ENCODE measurements at regions not wholly inside any gene's neighbourhood (a gene's known extent, or its start where the extent isn't known, plus 50 kb on each side); places are given as distances from the start of the nearest gene placed in this dataset.

DNA sequence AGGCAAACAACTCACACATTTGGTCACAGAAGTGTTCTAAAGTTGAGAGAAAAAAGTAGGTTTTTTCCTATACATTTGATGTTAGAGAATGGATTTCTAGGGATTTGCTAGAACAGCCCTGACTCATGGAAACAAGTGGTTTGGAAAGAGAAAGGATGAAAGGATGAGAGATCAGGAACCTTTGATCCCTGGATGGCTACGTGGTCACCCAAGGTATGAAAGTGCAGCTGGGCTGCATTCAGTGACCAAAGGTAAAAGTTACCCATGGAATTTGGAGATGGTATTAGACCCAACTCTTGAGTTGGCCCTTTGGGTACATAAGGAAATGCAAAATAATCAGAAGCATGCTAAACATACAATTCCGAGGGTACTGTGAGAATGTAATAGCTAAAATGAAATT lies 61.3 kb upstream of the SPIN1 start:
- H3K9me3 Mint-ChIP-seq (ENCODE audit: unreplicated experiment) = peaks cover 1% of the 10 kb centered on the region
- H3K4me1 Mint-ChIP-seq (ENCODE audit: low read depth, unreplicated experiment) = peaks cover 2% of the 10 kb centered on the region
- no peak overlapping the region for H3K4me3 Mint-ChIP-seq (ENCODE audit: unreplicated experiment)
- TF ChIP-seq, protein P1, sequence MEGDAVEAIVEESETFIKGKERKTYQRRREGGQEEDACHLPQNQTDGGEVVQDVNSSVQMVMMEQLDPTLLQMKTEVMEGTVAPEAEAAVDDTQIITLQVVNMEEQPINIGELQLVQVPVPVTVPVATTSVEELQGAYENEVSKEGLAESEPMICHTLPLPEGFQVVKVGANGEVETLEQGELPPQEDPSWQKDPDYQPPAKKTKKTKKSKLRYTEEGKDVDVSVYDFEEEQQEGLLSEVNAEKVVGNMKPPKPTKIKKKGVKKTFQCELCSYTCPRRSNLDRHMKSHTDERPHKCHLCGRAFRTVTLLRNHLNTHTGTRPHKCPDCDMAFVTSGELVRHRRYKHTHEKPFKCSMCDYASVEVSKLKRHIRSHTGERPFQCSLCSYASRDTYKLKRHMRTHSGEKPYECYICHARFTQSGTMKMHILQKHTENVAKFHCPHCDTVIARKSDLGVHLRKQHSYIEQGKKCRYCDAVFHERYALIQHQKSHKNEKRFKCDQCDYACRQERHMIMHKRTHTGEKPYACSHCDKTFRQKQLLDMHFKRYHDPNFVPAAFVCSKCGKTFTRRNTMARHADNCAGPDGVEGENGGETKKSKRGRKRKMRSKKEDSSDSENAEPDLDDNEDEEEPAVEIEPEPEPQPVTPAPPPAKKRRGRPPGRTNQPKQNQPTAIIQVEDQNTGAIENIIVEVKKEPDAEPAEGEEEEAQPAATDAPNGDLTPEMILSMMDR (IDR thresholded peaks at IDR 0.05; ENCODE audit: partially characterized antibody, unreplicated experiment) = no peak
- H3K27me3 Mint-ChIP-seq (ENCODE audit: unreplicated experiment) = peaks cover 2% of the 10 kb centered on the region
- no peak overlapping the region for H3K27ac Mint-ChIP-seq (ENCODE audit: unreplicated experiment)
- H3K36me3 Mint-ChIP-seq (ENCODE audit: unreplicated experiment) = no peaks in the 10 kb centered on the region
- no peak for DNase-seq

- H3K9me3 Mint-ChIP-seq (ENCODE audit: unreplicated experiment) = peaks cover 1% of the 10 kb centered on the region
- H3K27ac Mint-ChIP-seq (ENCODE audit: unreplicated experiment) = no peak overlapping the region
- H3K36me3 Mint-ChIP-seq (ENCODE audit: unreplicated experiment) = no peaks in the 10 kb centered on the region
- H3K4me1 Mint-ChIP-seq (ENCODE audit: low read depth, unreplicated experiment) = peaks cover 5% of the 10 kb centered on the region
- peaks cover 2% of the 10 kb centered on the region for H3K27me3 Mint-ChIP-seq (ENCODE audit: unreplicated experiment)
- DNase-seq = no peak
- H3K4me3 Mint-ChIP-seq (ENCODE audit: unreplicated experiment) = no peak overlapping the region
- TF ChIP-seq, protein P1 (IDR thresholded peaks at IDR 0.05; ENCODE audit: partially characterized antibody, unreplicated experiment) = no peak
These were observed 62.2 kb upstream of the SPIN1 start for GRCh38 chr9:88326015-88326414.

DNA sequence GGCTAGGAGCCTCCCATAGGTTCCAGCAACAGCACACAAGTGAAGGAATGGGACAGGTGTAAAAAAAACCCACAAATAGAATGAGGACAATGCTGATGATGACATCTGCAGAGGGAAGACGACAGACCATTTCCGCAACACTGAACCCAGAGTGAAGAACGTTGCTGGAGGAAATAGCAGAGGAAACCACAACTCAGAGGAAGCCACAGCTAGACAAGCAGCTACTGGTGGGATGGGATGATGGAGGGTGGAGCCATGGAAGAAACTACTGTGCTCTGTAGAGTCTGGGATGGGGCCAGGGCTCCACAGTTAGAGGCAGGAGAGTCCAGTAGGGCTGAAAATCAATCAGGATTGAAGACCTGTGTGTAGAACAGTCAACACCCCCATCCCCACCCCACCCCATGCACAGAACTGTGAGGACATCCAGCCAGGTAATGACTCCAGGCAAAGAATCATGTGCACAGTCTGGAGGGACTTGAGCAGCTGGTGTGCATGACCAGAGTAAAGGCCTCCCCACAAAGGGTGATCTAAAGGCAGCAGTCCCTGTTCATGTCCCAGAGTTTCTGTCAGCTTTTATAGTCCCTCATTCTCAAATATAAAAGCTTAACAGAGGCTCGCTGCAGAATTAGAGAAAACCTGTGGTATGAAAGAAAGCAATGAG lies 65.2 kb upstream of the SPIN1 start:
- no peak for DNase-seq
- Mint-ChIP-seq H3K4me3 (ENCODE audit: unreplicated experiment) (no peak overlapping the region), H3K27ac (ENCODE audit: unreplicated experiment) (no peak overlapping the region)

GRCh38 chr9:88321764-88322163 lies 66.5 kb upstream of the SPIN1 start:
- no peaks in the 10 kb centered on the region for H3K27me3 Mint-ChIP-seq (ENCODE audit: unreplicated experiment)
- no peak overlapping the region for H3K27ac Mint-ChIP-seq (ENCODE audit: unreplicated experiment)

More for the DNA sequence above, 65.2 kb upstream of the SPIN1 start:
- Mint-ChIP-seq H3K36me3 (ENCODE audit: unreplicated experiment) (no peaks in the 10 kb centered on the region), H3K27me3 (ENCODE audit: unreplicated experiment) (peaks cover 2% of the 10 kb centered on the region), H3K9me3 (ENCODE audit: unreplicated experiment) (peaks cover 1% of the 10 kb centered on the region), H3K4me1 (ENCODE audit: low read depth, unreplicated experiment) (peaks cover 5% of the 10 kb centered on the region)
- TF ChIP-seq, protein P1 (IDR thresholded peaks at IDR 0.05; ENCODE audit: partially characterized antibody, unreplicated experiment) = no peak

More at GRCh38 chr9:88321764-88322163, 66.5 kb upstream of the SPIN1 start:
- H3K4me1 Mint-ChIP-seq (ENCODE audit: low read depth, unreplicated experiment) = peaks cover 4% of the 10 kb centered on the region
- H3K9me3 Mint-ChIP-seq (ENCODE audit: unreplicated experiment) = peaks cover 1% of the 10 kb centered on the region
- no peaks in the 10 kb centered on the region for H3K36me3 Mint-ChIP-seq (ENCODE audit: unreplicated experiment)
- no peak for DNase-seq
- H3K4me3 Mint-ChIP-seq (ENCODE audit: unreplicated experiment) = no peak overlapping the region
- TF ChIP-seq, protein P1 (IDR thresholded peaks at IDR 0.05; ENCODE audit: partially characterized antibody, unreplicated experiment) = no peak

All from glutamatergic neuron (in vitro differentiated cells).